MM.1S (cell line): ENCODE measurements at regions not wholly inside any gene's neighbourhood (a gene's known extent, or its start where the extent isn't known, plus 50 kb on each side); places are given as distances from the start of the nearest gene placed in this dataset.

Experiments used
- DNase-seq: peaks from one replicate; pipeline ENCODE4 v3.0.0-alpha.2; 2015
- H2AFZ ChIP-seq: fragments of 300-600 bp; sonication (generic); 2 replicates; pipeline ENCODE4 v1.6.0; 2016; ENCODE audit warnings: antibody characterized with exemption, low read length
- H3F3A ChIP-seq: fragments of 300-600 bp; sonication (generic); 2 replicates; pipeline ENCODE4 v1.6.1; 2016; ENCODE audit warnings: mild to moderate bottlenecking, antibody characterized with exemption, low read length, moderate library complexity, mixed read lengths; ENCODE audit not compliant: insufficient read depth
- H3K27ac ChIP-seq: fragments of 300-600 bp; sonication (generic); 2 replicates; pipeline ENCODE4 v1.5.1; 2016; ENCODE audit warnings: mild to moderate bottlenecking, low read length
- H3K27me3 ChIP-seq: fragments of 300-600 bp; sonication (generic); replicated peaks from 2 replicates; pipeline ENCODE4 v1.6.0; 2016; ENCODE audit warnings: low read length; ENCODE audit not compliant: insufficient read depth
- H3K36me3 ChIP-seq: fragments of 300-600 bp; sonication (generic); replicated peaks from 2 replicates; pipeline ENCODE4 v1.6.1; 2016; ENCODE audit warnings: mild to moderate bottlenecking, low read length, mixed read lengths; ENCODE audit not compliant: insufficient read depth
- H3K4me1 ChIP-seq: fragments of 300-600 bp; sonication (generic); 2 replicates; pipeline ENCODE4 v1.6.1; 2016; ENCODE audit warnings: low read length, mixed read lengths
- H3K4me2 ChIP-seq: fragments of 300-600 bp; sonication (generic); 2 replicates; pipeline ENCODE4 v1.6.0; 2016; ENCODE audit warnings: low read depth, low read length
- H3K4me3 ChIP-seq: fragments of 300-600 bp; sonication (generic); 2 replicates; pipeline ENCODE4 v1.5.1; 2016; ENCODE audit warnings: low read length, mixed read lengths
- H3K79me2 ChIP-seq: fragments of 300-600 bp; sonication (generic); 2 replicates; pipeline ENCODE4 v1.6.1; 2016; ENCODE audit warnings: mixed run types, low read length, mixed read lengths
- H3K9ac ChIP-seq: fragments of 300-600 bp; sonication (generic); 2 replicates; pipeline ENCODE4 v1.6.1; 2016; ENCODE audit warnings: low read length, mixed read lengths
- H3K9me2 ChIP-seq: fragments of 300-600 bp; sonication (generic); replicated peaks from 2 replicates; pipeline ENCODE4 v1.6.1; 2016; ENCODE audit warnings: mild to moderate bottlenecking, low read length, mixed read lengths; ENCODE audit not compliant: insufficient read depth
- H3K9me3 ChIP-seq: fragments of 300-600 bp; sonication (generic); replicated peaks from 2 replicates; pipeline ENCODE4 v1.6.1; 2016; ENCODE audit warnings: mild to moderate bottlenecking, low read length, mixed read lengths; ENCODE audit not compliant: insufficient read depth
- H4K20me1 ChIP-seq: fragments of 300-600 bp; sonication (generic); 2 replicates; pipeline ENCODE4 v1.6.1; 2016; ENCODE audit warnings: mild to moderate bottlenecking, low read length, moderate library complexity, mixed read lengths; ENCODE audit not compliant: insufficient read depth
- EZH2 ChIP-seq: fragments of 300-600 bp; sonication (generic); optimal IDR thresholded peaks from 2 replicates; pipeline ENCODE3; 2017; ENCODE audit warnings: low read depth, mild to moderate bottlenecking, antibody characterized with exemption, low read length, mixed read lengths
- EZH2phosphoT487 ChIP-seq: fragments of 300-600 bp; sonication (generic); IDR thresholded peaks from 2 replicates; pipeline ENCODE4 v1.6.1; 2018; ENCODE audit warnings: antibody characterized with exemption, low read length
- TF ChIP-seq, protein P1 (sequence below): fragments of 300-600 bp; sonication (generic); IDR thresholded peaks from 2 replicates; pipeline ENCODE4 v1.5.1; 2016; ENCODE audit warnings: antibody characterized with exemption, low read length, mixed read lengths

- H3K79me2 ChIP-seq, result no peaks in the 10 kb centered on the region
- TF ChIP-seq EZH2phosphoT487 (no peak), EZH2 (no peak)
- TF ChIP-seq, protein P1, sequence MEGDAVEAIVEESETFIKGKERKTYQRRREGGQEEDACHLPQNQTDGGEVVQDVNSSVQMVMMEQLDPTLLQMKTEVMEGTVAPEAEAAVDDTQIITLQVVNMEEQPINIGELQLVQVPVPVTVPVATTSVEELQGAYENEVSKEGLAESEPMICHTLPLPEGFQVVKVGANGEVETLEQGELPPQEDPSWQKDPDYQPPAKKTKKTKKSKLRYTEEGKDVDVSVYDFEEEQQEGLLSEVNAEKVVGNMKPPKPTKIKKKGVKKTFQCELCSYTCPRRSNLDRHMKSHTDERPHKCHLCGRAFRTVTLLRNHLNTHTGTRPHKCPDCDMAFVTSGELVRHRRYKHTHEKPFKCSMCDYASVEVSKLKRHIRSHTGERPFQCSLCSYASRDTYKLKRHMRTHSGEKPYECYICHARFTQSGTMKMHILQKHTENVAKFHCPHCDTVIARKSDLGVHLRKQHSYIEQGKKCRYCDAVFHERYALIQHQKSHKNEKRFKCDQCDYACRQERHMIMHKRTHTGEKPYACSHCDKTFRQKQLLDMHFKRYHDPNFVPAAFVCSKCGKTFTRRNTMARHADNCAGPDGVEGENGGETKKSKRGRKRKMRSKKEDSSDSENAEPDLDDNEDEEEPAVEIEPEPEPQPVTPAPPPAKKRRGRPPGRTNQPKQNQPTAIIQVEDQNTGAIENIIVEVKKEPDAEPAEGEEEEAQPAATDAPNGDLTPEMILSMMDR, result no peak
- no peak for DNase-seq
- H4K20me1 ChIP-seq, result no peaks in the 10 kb centered on the region
- H3K27me3 ChIP-seq, result no peaks in the 10 kb centered on the region
- no peaks in the 10 kb centered on the region for H3K36me3 ChIP-seq
- no peak overlapping the region for H3K4me3 ChIP-seq
- H3K9ac ChIP-seq, result no peak overlapping the region
- no peaks in the 10 kb centered on the region for H3K9me2 ChIP-seq
- H3K9me3 ChIP-seq, result no peaks in the 10 kb centered on the region
- H3F3A ChIP-seq, result no peaks in the 10 kb centered on the region
- H3K4me2 ChIP-seq, result no peak overlapping the region
- peaks cover 13% of the 10 kb centered on the region for H3K4me1 ChIP-seq
- H2AFZ ChIP-seq, result no peak overlapping the region
- no peak overlapping the region for H3K27ac ChIP-seq
Measured at GRCh38 chr14:36408388-36408787, 88.0 kb upstream of the MBIP start.

GRCh38 chr14:36405589-36406274, 85.3 kb upstream of the MBIP start:
- no peak for DNase-seq
- no peaks in the 10 kb centered on the region for H3K79me2 ChIP-seq
- H3K4me2 ChIP-seq, result peak overlapping the region; percentile 21; the same call in 1 of the 2 replicates
- TF ChIP-seq EZH2 (no peak), EZH2phosphoT487 (no peak)
- TF ChIP-seq, protein P1, result no peak
- H3K9me2 ChIP-seq, result no peaks in the 10 kb centered on the region
- H3K4me3 ChIP-seq, result no peak overlapping the region
- peaks cover 13% of the 10 kb centered on the region for H3K4me1 ChIP-seq
- no peaks in the 10 kb centered on the region for H3F3A ChIP-seq
- no peaks in the 10 kb centered on the region for H3K36me3 ChIP-seq
- H3K9ac ChIP-seq, result no peak overlapping the region
- no peak overlapping the region for H2AFZ ChIP-seq
- H3K27me3 ChIP-seq, result no peaks in the 10 kb centered on the region
- H3K27ac ChIP-seq, result no peak overlapping the region
- H4K20me1 ChIP-seq, result no peaks in the 10 kb centered on the region
- H3K9me3 ChIP-seq, result no peaks in the 10 kb centered on the region

DNA sequence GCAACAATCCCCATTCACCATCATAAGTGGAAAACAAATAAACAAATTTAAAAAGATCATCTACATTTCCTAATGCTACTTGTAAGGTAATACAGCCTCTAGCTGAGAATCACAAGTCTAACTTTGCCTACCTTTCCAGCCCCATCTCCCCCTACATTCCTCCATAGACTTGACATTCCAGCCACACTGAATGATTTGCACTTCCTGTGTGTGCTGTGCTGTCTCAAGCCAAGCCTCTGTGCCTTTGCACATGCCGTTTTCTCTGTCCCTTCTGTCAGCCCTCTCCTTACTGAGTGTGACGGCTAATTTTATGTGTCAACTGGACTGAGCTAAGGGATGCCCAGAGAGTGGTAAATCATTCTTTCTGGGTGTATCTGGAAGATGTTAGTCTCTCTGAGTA, 82.4 kb upstream of the MBIP start:
- H3K4me3 ChIP-seq, result no peak overlapping the region
- no peak for DNase-seq
- TF ChIP-seq, protein P1, result no peak
- TF ChIP-seq EZH2, result no peak
- no peak for TF ChIP-seq EZH2phosphoT487
- H3K9ac ChIP-seq, result no peak overlapping the region
- H3K9me2 ChIP-seq, result no peaks in the 10 kb centered on the region
- H3K36me3 ChIP-seq, result no peaks in the 10 kb centered on the region
- H2AFZ ChIP-seq, result no peak overlapping the region
- peaks cover 13% of the 10 kb centered on the region for H3K4me1 ChIP-seq
- H3F3A ChIP-seq, result no peaks in the 10 kb centered on the region
- H4K20me1 ChIP-seq, result no peaks in the 10 kb centered on the region
- H3K79me2 ChIP-seq, result no peaks in the 10 kb centered on the region
- no peaks in the 10 kb centered on the region for H3K9me3 ChIP-seq
- H3K27ac ChIP-seq, result no peak overlapping the region
- H3K4me2 ChIP-seq, result no peak overlapping the region
- no peaks in the 10 kb centered on the region for H3K27me3 ChIP-seq
